ENCODE measurements at regions not wholly inside any gene's neighbourhood (a gene's known extent, or its start where the extent isn't known, plus 50 kb on each side); places are given as distances from the start of the nearest gene placed in this dataset.

DNA sequence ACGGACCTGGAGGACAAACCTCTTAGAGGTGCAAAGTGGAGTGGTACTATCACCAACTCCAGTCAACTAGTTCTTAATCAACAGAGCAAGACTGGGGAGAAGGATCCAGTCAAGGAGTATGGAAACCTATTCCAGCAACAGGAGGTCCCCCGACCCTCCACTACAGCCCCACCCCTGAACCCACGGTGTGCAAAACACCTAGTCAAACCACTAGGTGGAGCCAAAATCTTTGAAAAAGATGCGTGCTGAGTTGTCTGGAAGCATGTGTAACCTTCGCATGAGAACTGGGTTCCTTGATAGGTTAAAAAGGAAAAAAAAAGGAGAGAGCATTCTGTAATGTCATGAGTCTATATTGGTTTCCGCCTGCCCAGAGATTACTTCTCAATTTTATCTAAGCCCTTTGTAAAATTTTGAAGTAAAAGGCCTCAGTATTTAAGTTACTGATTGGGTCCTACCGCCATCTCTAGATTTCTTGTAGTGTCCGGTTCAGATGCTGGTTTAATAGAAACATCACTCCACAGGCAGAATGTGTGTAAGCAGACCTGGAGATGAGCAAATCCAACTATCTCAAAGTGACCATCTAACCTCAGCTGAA is 81.9 kb upstream of the HAO2 start:
- Histone ChIP-seq H3K9ac (ENCODE audit: low read length in 3 of 3) (no peak overlapping the region), H3K4me3 (ENCODE audit: low read length in 3 of 3) (no peak overlapping the region), H3K4me1 (ENCODE audit: control insufficient read depth in 2 of 3, insufficient read depth in 2 of 3, low read depth in 1 of 3, low read length in 3 of 3) (no peaks in the 10 kb centered on the region), H3K9me3 (ENCODE audit: control insufficient read depth in 2 of 3, insufficient read depth in 1 of 3, low read length in 3 of 3) (no peaks in the 10 kb centered on the region), H3K27ac (ENCODE audit: low read depth in 2 of 2, low read length in 2 of 2) (no peak overlapping the region), H3K27me3 (ENCODE audit: control insufficient read depth, insufficient read depth, low read length) (no peaks in the 10 kb centered on the region), H3K36me3 (ENCODE audit: control insufficient read depth in 2 of 3, insufficient read depth in 3 of 3, low read length in 3 of 3) (no peaks in the 10 kb centered on the region)
- TF ChIP-seq, protein P1, sequence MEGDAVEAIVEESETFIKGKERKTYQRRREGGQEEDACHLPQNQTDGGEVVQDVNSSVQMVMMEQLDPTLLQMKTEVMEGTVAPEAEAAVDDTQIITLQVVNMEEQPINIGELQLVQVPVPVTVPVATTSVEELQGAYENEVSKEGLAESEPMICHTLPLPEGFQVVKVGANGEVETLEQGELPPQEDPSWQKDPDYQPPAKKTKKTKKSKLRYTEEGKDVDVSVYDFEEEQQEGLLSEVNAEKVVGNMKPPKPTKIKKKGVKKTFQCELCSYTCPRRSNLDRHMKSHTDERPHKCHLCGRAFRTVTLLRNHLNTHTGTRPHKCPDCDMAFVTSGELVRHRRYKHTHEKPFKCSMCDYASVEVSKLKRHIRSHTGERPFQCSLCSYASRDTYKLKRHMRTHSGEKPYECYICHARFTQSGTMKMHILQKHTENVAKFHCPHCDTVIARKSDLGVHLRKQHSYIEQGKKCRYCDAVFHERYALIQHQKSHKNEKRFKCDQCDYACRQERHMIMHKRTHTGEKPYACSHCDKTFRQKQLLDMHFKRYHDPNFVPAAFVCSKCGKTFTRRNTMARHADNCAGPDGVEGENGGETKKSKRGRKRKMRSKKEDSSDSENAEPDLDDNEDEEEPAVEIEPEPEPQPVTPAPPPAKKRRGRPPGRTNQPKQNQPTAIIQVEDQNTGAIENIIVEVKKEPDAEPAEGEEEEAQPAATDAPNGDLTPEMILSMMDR (IDR thresholded peaks at IDR 0.05; ENCODE audit: borderline replicate concordance, extremely low read depth, insufficient read depth) = peak; percentile 79
- intact Hi-C loops (cut with DNase I) = no loop called here
- no peak for FAIRE-seq
- peak in 4 of 5 donors; percentile 58 to 80 (median 74) for DNase-seq

DNA sequence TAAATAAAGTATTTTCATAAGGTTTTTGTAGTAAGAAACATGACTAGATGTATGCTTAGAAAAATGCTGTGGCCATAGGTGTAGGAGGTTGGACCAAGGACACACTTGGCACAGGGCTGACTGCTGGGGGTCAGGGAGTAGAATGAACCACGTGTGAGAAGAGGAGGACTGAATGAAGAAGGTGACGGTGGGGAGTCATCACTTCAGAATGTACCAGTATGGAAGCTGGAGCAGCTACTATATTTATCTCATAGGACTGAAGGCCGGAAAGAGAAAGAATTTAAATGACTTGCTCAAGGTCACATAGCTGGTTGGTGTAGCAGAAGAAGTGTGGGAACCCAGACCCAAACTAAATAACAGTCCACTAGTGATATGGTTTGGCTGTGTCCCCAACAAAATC is 79.8 kb upstream of the HAO2 start:
- H3K27me3 ChIP-seq (ENCODE audit: control insufficient read depth, insufficient read depth, low read length) = no peaks in the 10 kb centered on the region
- no peak overlapping the region for H3K27ac ChIP-seq (ENCODE audit: low read depth in 2 of 2, low read length in 2 of 2)
- no peaks in the 10 kb centered on the region for H3K9me3 ChIP-seq (ENCODE audit: control insufficient read depth in 2 of 3, insufficient read depth in 1 of 3, low read length in 3 of 3)
- H3K4me3 ChIP-seq (ENCODE audit: low read length in 3 of 3) = no peak overlapping the region
- DNase-seq (no peak), FAIRE-seq (no peak)
- TF ChIP-seq, protein P1 (IDR thresholded peaks at IDR 0.05; ENCODE audit: borderline replicate concordance, extremely low read depth, insufficient read depth) = no peak
- H3K36me3 ChIP-seq (ENCODE audit: control insufficient read depth in 2 of 3, insufficient read depth in 3 of 3, low read length in 3 of 3) = no peaks in the 10 kb centered on the region
- intact Hi-C loops (cut with DNase I) = no loop called here
- peaks cover 0 to 8% (median 0%) of the 10 kb centered on the region in 3 donors for H3K4me1 ChIP-seq (ENCODE audit: control insufficient read depth in 2 of 3, insufficient read depth in 2 of 3, low read depth in 1 of 3, low read length in 3 of 3)
- H3K9ac ChIP-seq (ENCODE audit: low read length in 3 of 3) = no peak overlapping the region

- H3K9ac ChIP-seq (ENCODE audit: low read length in 3 of 3) = no peak overlapping the region
- H3K36me3 ChIP-seq (ENCODE audit: control insufficient read depth in 2 of 3, insufficient read depth in 3 of 3, low read length in 3 of 3) = no peaks in the 10 kb centered on the region
- no peak overlapping the region for H3K4me3 ChIP-seq (ENCODE audit: low read length in 3 of 3)
- FAIRE-seq = no peak
- intact Hi-C loops (cut with DNase I) = no loop called here
- H3K27ac ChIP-seq (ENCODE audit: low read depth in 2 of 2, low read length in 2 of 2) = no peak overlapping the region
- no peaks in the 10 kb centered on the region for H3K9me3 ChIP-seq (ENCODE audit: control insufficient read depth in 2 of 3, insufficient read depth in 1 of 3, low read length in 3 of 3)
- TF ChIP-seq, protein P1 (IDR thresholded peaks at IDR 0.05; ENCODE audit: borderline replicate concordance, extremely low read depth, insufficient read depth) = no peak
- H3K27me3 ChIP-seq (ENCODE audit: control insufficient read depth, insufficient read depth, low read length) = no peaks in the 10 kb centered on the region
- peaks cover 0 to 9% (median 2%) of the 10 kb centered on the region in 3 donors for H3K4me1 ChIP-seq (ENCODE audit: control insufficient read depth in 2 of 3, insufficient read depth in 2 of 3, low read depth in 1 of 3, low read length in 3 of 3)
- no peak for DNase-seq
Observed at GRCh38 chr1:119290297-119290696, 78.3 kb upstream of the HAO2 start.
